ENCODE measurements at regions not wholly inside any gene's neighbourhood (a gene's known extent, or its start where the extent isn't known, plus 50 kb on each side); places are given as distances from the start of the nearest gene placed in this dataset.

DNA sequence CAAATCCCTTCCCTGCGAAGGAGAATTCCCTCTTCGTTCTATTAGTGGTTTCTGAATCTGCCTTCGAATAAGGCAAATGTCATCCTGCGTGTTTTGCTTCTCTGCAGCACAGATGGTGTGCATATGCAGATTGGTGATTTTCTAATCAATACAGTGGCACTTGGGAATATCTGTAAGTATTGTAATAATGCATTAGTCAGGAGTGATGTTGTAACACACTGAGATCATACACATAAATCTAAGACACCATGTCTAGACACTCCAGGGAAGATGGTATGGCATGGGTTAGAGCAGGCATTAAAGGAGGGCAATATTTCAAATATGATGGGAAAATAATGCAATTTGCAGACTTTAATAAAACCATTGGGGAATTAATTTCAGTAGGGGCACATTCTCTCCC lies 513.2 kb upstream of the PTBP2 start:
- TF ChIP-seq, protein P1, sequence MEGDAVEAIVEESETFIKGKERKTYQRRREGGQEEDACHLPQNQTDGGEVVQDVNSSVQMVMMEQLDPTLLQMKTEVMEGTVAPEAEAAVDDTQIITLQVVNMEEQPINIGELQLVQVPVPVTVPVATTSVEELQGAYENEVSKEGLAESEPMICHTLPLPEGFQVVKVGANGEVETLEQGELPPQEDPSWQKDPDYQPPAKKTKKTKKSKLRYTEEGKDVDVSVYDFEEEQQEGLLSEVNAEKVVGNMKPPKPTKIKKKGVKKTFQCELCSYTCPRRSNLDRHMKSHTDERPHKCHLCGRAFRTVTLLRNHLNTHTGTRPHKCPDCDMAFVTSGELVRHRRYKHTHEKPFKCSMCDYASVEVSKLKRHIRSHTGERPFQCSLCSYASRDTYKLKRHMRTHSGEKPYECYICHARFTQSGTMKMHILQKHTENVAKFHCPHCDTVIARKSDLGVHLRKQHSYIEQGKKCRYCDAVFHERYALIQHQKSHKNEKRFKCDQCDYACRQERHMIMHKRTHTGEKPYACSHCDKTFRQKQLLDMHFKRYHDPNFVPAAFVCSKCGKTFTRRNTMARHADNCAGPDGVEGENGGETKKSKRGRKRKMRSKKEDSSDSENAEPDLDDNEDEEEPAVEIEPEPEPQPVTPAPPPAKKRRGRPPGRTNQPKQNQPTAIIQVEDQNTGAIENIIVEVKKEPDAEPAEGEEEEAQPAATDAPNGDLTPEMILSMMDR (IDR thresholded peaks at IDR 0.05): no peak
- no peak for TF ChIP-seq POLR2A (IDR thresholded peaks at IDR 0.05)
- no peak for TF ChIP-seq EP300 (IDR thresholded peaks at IDR 0.05)
- no peak for TF ChIP-seq POLR2AphosphoS5 (IDR thresholded peaks at IDR 0.05)

All from sigmoid colon (tissue), 4 donors.